Pancreas (tissue), 10 donors: ENCODE measurements at regions not wholly inside any gene's neighbourhood (a gene's known extent, or its start where the extent isn't known, plus 50 kb on each side); places are given as distances from the start of the nearest gene placed in this dataset.

Source experiments
- ATAC-seq, 4 donors: fragments of 200-7000 bp; cut with Tn5 transposase; one replicate each; pipeline versions ENCODE4 v1.8.0 to v1.9.1; 2020; ENCODE audit warnings: mild to moderate bottlenecking in 4 of 4, moderate library complexity in 4 of 4
- DNase-seq, 6 donors: peaks; one replicate each; pipeline ENCODE4 v3.0.0-alpha.2; 2020
- FAIRE-seq: peaks from 2 replicates; lab custom pipeline; 2012; peaks lifted over from hg19 to GRCh38; lab: Jason Lieb, UNC
- H3K27ac ChIP-seq, 4 donors: fragments of 200-600 bp; sonication (generic); 1 replicate in 3 of 4; 2 replicates in 1 of 4; pipeline versions ENCODE4 v1.5.0 to v1.8.0; 2020
- H3K27me3 ChIP-seq, 4 donors: fragments of 200-600 bp; one replicate each; pipeline ENCODE4 v1.8.0; 2021
- H3K36me3 ChIP-seq, 3 donors: fragments of 200-600 bp; sonication (generic) in 1 of 3; one replicate each; pipeline versions ENCODE4 v1.5.0 to v1.8.0; 2020 to 2021
- H3K4me1 ChIP-seq, 3 donors: fragments of 200-600 bp; one replicate each; pipeline ENCODE4 v1.8.0; 2021
- H3K4me3 ChIP-seq, 4 donors: fragments of 200-600 bp; sonication (generic) in 2 of 4; one replicate each; pipeline versions ENCODE4 v1.5.0 to v1.8.0; 2020 to 2021
- H3K9me3 ChIP-seq, 4 donors: fragments of 200-600 bp; one replicate each; pipeline ENCODE4 v1.8.0; 2021
- WGBS, 2 donors: extraction: QIAGEN DNeasy Blood & Tissue Kit; methylation state at CpG; one replicate each; pipeline ENCODE4 v1.1.7; 2013; 5-methylcytosine and 5-hydroxymethylcytosine counted together
- intact Hi-C, 3 donors: fragments of 100-400 bp; cut with DNase I; formaldehyde crosslinking; loops; one replicate each; pipeline versions ENCODE4 v1.11.1 to v1.14.2; 2022
- TF ChIP-seq, protein P1 (sequence below), 4 donors: fragments of 200-600 bp; sonication (generic) in 3 of 4; IDR thresholded peaks; one replicate each; pipeline versions ENCODE4 v1.5.0 to v1.8.0; 2021; ENCODE audit warnings: antibody characterized with exemption in 4 of 4
- donor health status: healthy with polysubstance abuse.
- donor health status: DM: no; HTN: no; CAD: no; lungs with moderate emphysema.
- donor health status: DM: no; HTN: no; CAD: no.
- donor health status: control.
- donor health status: control.
- donor health status: Bipolar disorder and iron deficiency.
- donor health status: DM: yes; HTN: yes; CAD: no.
- donor health status: DM: no; HTN: no; CAD: no.
- donor health status: DM: no; HTN: no; CAD: no.
- donor health status: DM: yes; HTN: yes; CAD: no.

- TF ChIP-seq, protein P1, sequence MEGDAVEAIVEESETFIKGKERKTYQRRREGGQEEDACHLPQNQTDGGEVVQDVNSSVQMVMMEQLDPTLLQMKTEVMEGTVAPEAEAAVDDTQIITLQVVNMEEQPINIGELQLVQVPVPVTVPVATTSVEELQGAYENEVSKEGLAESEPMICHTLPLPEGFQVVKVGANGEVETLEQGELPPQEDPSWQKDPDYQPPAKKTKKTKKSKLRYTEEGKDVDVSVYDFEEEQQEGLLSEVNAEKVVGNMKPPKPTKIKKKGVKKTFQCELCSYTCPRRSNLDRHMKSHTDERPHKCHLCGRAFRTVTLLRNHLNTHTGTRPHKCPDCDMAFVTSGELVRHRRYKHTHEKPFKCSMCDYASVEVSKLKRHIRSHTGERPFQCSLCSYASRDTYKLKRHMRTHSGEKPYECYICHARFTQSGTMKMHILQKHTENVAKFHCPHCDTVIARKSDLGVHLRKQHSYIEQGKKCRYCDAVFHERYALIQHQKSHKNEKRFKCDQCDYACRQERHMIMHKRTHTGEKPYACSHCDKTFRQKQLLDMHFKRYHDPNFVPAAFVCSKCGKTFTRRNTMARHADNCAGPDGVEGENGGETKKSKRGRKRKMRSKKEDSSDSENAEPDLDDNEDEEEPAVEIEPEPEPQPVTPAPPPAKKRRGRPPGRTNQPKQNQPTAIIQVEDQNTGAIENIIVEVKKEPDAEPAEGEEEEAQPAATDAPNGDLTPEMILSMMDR (IDR thresholded peaks at IDR 0.05) = no peak
- DNase-seq (peak in 2 of 6 donors; percentile 5 to 24), ATAC-seq (no peak), FAIRE-seq (no peak)
- H3K27me3 ChIP-seq = no peaks in the 10 kb centered on the region
- intact Hi-C loops = no loop called here
- no peak overlapping the region for H3K27ac ChIP-seq
- H3K4me3 ChIP-seq = no peak overlapping the region
- H3K36me3 ChIP-seq = no peaks in the 10 kb centered on the region
- H3K4me1 ChIP-seq = no peaks in the 10 kb centered on the region
- 59 to 65% methylated on average over 34 of the region's 34 CpGs for WGBS, 2 donors
- H3K9me3 ChIP-seq = no peaks in the 10 kb centered on the region
These were observed 270.7 kb downstream of the ALG10 start for GRCh38 chr12:34292736-34293625.

- intact Hi-C loops = no loop called here
- TF ChIP-seq, protein P1 (IDR thresholded peaks at IDR 0.05) = no peak
- H3K9me3 ChIP-seq = no peaks in the 10 kb centered on the region
- no peak overlapping the region for H3K27ac ChIP-seq
- H3K27me3 ChIP-seq = no peaks in the 10 kb centered on the region
- WGBS, 2 donors = 60 to 67% methylated on average over 13 of the region's 13 CpGs
- no peaks in the 10 kb centered on the region for H3K36me3 ChIP-seq
- no peak for ATAC-seq
- H3K4me1 ChIP-seq = no peaks in the 10 kb centered on the region
- H3K4me3 ChIP-seq = no peak overlapping the region
- DNase-seq = peak in 2 of 6 donors; percentile 30 to 41
- FAIRE-seq = no peak
These were observed 271.8 kb downstream of the ALG10 start for GRCh38 chr12:34294137-34294536.

- Histone ChIP-seq H3K4me1 (no peaks in the 10 kb centered on the region), H3K4me3 (no peak overlapping the region), H3K27ac (no peak overlapping the region), H3K27me3 (no peaks in the 10 kb centered on the region), H3K36me3 (no peaks in the 10 kb centered on the region), H3K9me3 (no peaks in the 10 kb centered on the region)
- ATAC-seq (no peak), DNase-seq (peak in 3 of 6 donors; percentile 10 to 35 (median 27)), FAIRE-seq (no peak)
- TF ChIP-seq, protein P1 (IDR thresholded peaks at IDR 0.05) = no peak
- intact Hi-C loops = no loop called here
- 61 to 64% methylated on average over 23 of the region's 23 CpGs for WGBS, 2 donors
These were observed 272.5 kb downstream of the ALG10 start for GRCh38 chr12:34294671-34295365.

DNA sequence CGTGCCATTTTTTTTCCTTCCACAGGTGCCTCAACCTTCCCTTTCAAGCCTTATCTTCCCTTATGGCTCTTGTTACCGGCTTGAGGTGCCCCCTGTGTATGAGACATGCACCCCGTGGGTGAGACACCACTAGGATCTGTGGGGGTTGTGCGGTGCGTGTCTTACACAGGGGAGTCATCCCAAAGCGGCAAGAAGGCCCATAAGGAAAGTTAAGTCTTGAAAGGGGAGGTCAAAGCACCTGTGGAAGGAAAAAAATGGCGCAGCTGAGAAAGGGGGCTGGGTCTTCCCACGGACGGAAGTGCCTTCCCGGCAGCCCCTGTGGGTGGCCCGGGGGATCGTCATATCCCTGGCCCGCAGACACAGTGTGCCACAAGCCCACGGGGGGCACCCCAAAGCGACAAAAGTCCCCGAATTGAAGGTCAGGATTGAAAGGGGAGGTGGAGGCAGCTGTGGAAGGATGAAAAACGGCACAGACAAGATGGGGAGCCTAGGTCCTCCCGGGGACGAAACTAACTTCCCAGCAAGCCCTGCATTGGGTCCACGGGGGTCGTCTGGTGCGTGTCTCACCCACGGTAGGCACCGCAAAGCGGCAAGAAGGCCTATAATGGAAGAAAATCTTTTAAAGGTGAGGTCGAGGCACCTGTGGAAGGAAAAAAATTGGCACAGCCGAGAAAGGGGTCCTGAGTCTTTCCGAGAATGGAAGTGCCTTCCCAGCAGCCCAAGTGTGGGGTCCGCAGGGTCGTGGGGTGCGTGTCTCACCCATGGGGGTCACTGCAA lies 273.3 kb downstream of the ALG10 start:
- Histone ChIP-seq H3K9me3 (no peaks in the 10 kb centered on the region), H3K4me1 (no peaks in the 10 kb centered on the region), H3K36me3 (no peaks in the 10 kb centered on the region), H3K4me3 (no peak overlapping the region), H3K27ac (no peak overlapping the region), H3K27me3 (no peaks in the 10 kb centered on the region)
- no peak for ATAC-seq
- intact Hi-C loops = no loop called here
- 56 to 64% methylated on average over 31 of the region's 31 CpGs for WGBS, 2 donors
- TF ChIP-seq, protein P1 (IDR thresholded peaks at IDR 0.05) = no peak
- FAIRE-seq = no peak
- DNase-seq = peak in 3 of 6 donors; percentile 1 to 32 (median 28)
